MM.1S (cell line): ENCODE measurements at regions not wholly inside any gene's neighbourhood (a gene's known extent, or its start where the extent isn't known, plus 50 kb on each side); places are given as distances from the start of the nearest gene placed in this dataset.

Experiments
- CTCF ChIP-seq: fragments of 300-600 bp; sonication (generic); IDR thresholded peaks from 2 replicates; pipeline ENCODE4 v1.5.1; 2016; ENCODE audit warnings: antibody characterized with exemption, low read length, mixed read lengths
- EZH2 ChIP-seq: fragments of 300-600 bp; sonication (generic); optimal IDR thresholded peaks from 2 replicates; pipeline ENCODE3; 2017; ENCODE audit warnings: low read depth, mild to moderate bottlenecking, antibody characterized with exemption, low read length, mixed read lengths
- EZH2phosphoT487 ChIP-seq: fragments of 300-600 bp; sonication (generic); IDR thresholded peaks from 2 replicates; pipeline ENCODE4 v1.6.1; 2018; ENCODE audit warnings: antibody characterized with exemption, low read length

DNA sequence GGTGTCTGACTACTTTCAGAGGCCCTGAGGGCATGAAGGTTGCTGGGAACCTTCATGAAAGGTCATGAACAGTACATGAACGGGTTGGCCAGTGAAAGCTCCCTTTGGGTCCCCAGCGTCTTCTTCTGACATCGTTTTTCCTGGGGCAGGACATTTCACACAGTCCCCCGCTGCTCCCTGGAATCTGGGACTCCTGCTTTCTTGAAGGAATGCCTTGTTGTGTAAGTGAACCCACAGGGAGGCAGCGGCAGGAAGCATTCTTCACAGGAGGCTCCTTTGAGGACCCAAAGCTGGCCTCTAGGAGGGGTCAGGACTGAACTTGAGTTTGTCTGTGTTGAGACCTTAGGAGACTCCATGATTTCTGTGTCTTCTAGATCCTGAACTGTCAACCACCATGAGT, 144.3 kb downstream of the KCNE4 start:
- TF ChIP-seq CTCF = no peak
- TF ChIP-seq EZH2 = no peak
- TF ChIP-seq EZH2phosphoT487 = no peak
